HL-60/S4 treated with retinoic acid at 250 ng/mL for 4 days and 3 days (cell line): ENCODE measurements at regions not wholly inside any gene's neighbourhood (a gene's known extent, or its start where the extent isn't known, plus 50 kb on each side); places are given as distances from the start of the nearest gene placed in this dataset.

ENCODE experiments used
- in situ Hi-C: fragments of 300-500 bp; cut with MboI; formaldehyde crosslinking; loops from 2 replicates; pipeline ENCODE4 v1.7.0; 2022; ENCODE audit warnings: low sequenced_read_pairs

GRCh38 chr12:127077262-127078045 lies 1189.5 kb upstream of the TMEM132C start:
- in situ Hi-C loops: no loop called here

GRCh38 chr12:127078577-127079350 lies 1188.2 kb upstream of the TMEM132C start:
- in situ Hi-C loops: no loop called here

- in situ Hi-C loops: no loop called here
Measured at GRCh38 chr12:127079636-127080035, 1187.3 kb upstream of the TMEM132C start.

GRCh38 chr12:127081058-127081457 lies 1185.9 kb upstream of the TMEM132C start:
- in situ Hi-C loops: no loop called here

GRCh38 chr12:127083008-127083949 lies 1183.7 kb upstream of the TMEM132C start:
- in situ Hi-C loops: no loop called here

- in situ Hi-C loops: no loop called here
Measured at GRCh38 chr12:127101076-127101475, 1165.9 kb upstream of the TMEM132C start.

GRCh38 chr12:127106041-127106440 lies 1160.9 kb upstream of the TMEM132C start:
- in situ Hi-C loops: no loop called here

GRCh38 chr12:127106697-127107096 lies 1160.3 kb upstream of the TMEM132C start:
- in situ Hi-C loops: no loop called here

GRCh38 chr12:127107744-127108143 lies 1159.2 kb upstream of the TMEM132C start:
- in situ Hi-C loops: no loop called here

GRCh38 chr12:127108360-127109215 lies 1158.4 kb upstream of the TMEM132C start:
- in situ Hi-C loops: no loop called here

GRCh38 chr12:127113945-127114344 lies 1153.0 kb upstream of the TMEM132C start:
- in situ Hi-C loops: no loop called here

GRCh38 chr12:127115468-127116035 lies 1151.4 kb upstream of the TMEM132C start:
- in situ Hi-C loops: no loop called here

- in situ Hi-C loops: no loop called here
Measured at GRCh38 chr12:127118251-127118650, 1148.7 kb upstream of the TMEM132C start.

GRCh38 chr12:127119600-127120140 lies 1147.3 kb upstream of the TMEM132C start:
- in situ Hi-C loops: no loop called here

- in situ Hi-C loops: no loop called here
Measured at GRCh38 chr12:127120851-127121250, 1146.1 kb upstream of the TMEM132C start.

- in situ Hi-C loops: no loop called here
Measured at GRCh38 chr12:127121494-127122084, 1145.4 kb upstream of the TMEM132C start.

GRCh38 chr12:127125607-127126259 lies 1141.2 kb upstream of the TMEM132C start:
- in situ Hi-C loops: no loop called here

- in situ Hi-C loops: no loop called here
Measured at GRCh38 chr12:127126260-127126628, 1140.7 kb upstream of the TMEM132C start.

- in situ Hi-C loops: no loop called here
Measured at GRCh38 chr12:127127897-127128296, 1139.1 kb upstream of the TMEM132C start.
